EH (cell line): ENCODE measurements at regions not wholly inside any gene's neighbourhood (a gene's known extent, or its start where the extent isn't known, plus 50 kb on each side); places are given as distances from the start of the nearest gene placed in this dataset.

Experiments
- DNase-seq: peaks from one replicate; pipeline ENCODE4 v3.0.0-alpha.2; 2015; ENCODE audit warnings: low read depth

DNA sequence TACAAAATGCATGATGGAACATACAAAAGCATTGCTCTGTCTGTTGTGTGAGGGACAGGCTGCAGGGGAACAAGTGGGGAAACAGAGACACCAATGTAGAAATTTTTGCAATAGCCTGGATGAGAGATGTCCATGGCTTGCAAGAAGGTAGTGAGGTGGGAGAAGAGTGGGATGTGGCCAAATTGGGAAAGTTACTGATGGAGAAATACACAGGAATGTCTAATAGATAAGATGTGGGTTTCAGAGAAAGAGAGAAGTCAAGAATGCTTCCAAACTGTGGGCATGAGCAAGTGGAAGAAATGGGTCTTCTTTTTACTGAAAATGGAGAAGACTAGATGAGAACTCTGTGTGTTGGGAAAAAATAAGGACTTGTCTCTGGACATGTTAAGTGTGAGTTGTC, 592.7 kb downstream of the TNS3 start:
- DNase-seq = no peak

DNA sequence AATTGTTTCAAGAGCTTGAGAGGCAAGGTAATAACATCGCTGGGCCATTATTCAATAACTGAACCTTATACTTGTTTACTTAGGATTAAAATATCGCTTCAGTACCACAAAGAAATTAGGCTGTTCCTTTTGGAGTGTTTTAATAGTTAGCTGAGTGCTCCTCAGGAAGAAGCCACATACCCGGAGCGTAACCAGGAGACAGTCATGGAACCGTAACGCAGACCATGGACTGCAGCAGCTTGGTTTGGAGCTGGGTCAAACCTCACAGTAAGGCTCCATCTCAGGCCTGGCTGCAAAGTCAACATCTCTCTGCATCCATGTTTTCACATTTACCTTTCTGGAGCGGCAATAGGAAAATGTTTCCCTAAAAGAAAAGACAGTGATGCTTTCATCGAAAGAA, 599.0 kb downstream of the TNS3 start:
- no peak for DNase-seq

DNA sequence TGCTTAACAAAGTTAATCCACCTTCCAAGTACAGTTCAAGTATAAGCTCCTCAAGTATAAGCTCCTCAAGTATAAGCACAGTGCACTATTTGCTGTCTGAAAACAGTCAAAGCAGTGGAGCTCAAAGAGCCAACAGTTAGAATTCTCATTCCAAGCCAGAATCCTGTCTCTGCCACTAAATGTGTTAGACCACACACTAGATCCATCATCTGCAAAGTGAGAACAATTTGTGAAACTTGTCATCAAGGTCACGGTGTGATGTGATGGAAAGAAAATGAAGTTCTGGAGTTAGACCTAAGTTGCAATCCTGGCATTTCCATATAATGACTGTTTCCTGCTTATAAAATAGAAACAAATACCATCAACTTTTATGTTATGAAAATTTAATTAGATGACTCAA, 602.5 kb downstream of the TNS3 start:
- peak; percentile 23 for DNase-seq

DNA sequence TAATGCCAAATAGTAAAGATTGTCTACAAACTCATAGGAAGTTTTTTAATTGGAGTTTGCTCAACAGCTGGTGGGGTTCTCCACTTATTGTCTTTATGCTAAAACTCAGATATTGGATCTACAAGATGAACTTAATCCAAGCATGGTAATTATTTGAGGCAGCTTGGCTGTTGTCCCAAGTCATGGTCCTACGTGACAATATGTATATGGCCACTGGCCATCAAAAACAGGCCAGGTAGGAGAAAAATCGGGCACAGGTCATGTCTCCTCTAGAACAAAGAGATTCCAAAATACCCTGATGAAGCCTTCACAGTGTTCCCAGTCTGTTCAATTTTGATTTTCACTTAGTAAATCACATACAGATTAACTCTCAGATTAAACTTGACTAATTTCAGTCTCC, 606.4 kb downstream of the TNS3 start:
- DNase-seq = no peak

DNA sequence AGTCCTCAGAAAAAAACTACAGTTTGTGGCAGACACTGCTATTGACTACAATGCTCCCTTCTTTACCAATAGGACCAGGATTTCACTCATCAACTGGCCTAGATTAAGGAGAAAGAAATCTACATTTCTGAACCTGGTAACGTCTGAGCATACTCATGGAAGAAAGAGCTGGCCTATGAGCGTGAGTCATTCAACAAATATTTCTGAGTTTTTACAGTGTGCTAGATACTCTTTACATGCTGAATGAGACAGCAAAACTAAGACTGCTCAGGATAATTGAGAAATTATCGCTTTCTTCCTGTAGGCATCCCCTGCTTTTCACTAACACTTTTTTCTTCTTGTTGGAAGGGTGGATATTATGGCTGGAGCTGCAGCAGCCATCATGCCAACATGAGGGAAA, 609.7 kb downstream of the TNS3 start:
- DNase-seq = peak; percentile 87

DNA sequence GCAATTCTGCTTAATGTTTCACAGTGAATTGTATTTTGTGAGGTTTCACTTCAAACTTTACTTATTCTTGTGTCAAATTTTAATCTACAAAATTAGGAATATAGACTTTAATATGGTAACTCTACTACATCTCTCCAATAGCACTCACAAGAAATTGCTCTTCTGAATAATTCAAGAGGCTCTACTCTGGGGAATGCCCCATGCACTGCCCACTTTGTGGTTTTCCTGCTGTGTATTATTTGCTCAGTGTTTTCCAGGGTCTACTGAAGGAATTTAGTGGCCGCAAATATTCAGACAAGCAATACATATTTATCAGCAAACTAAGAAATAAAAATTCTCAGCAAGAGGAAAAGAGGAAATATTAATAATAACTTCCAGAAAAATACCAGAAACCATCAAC, 611.4 kb downstream of the TNS3 start:
- DNase-seq = no peak

DNA sequence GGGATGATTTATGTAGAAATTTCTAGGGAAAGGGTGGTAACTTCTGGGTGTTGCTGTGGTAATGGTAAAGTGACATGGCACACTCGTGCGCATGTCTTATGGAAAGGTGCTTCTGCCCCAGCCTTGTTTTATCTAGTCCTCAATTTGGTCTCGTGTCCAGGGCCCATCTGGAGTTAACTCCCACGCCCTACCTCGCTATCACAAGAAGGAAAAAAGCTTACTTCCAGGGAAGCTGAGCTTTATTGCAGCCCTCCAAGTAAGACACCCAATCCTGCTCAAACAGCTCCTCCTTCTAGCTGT, 611.8 kb downstream of the TNS3 start:
- no peak for DNase-seq

DNA sequence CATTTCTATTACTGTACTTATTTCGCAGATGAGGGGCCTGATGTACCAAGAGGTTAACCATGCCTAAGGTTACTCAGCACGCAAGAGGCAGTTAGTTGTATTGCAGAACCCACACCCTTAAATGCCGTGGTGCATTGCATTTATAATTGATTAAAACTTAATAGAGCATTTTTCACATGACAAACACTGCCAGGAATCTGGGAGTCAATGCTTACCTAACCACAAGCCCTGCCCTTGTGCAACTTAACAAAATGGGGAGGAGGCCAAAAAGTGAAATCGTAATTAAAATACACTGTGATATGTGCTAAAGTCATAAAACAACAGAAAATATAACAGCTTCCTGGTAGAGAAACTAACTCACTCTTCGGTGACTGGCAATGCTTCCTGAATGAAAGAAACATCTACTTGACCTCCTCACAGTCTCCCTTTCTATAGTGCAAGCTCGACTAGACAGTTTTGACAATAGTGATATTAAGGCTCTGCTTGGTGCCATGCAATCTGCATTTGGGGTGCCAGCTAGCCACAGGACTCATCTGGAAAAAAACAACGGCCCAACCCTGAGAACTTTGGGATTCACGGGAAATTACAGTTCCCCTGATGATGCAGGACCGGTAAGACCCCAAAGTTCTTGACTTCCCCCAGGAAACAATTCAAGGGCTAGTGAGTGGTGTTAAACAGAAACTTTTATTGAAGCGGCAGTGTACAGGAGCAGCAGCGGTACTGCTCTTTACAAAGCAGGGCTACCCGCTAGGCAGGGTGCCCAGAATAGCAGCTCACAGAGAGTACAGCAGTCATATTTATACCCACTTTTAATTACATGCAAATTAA, 612.4 kb downstream of the TNS3 start:
- peak; percentile 71 for DNase-seq

DNA sequence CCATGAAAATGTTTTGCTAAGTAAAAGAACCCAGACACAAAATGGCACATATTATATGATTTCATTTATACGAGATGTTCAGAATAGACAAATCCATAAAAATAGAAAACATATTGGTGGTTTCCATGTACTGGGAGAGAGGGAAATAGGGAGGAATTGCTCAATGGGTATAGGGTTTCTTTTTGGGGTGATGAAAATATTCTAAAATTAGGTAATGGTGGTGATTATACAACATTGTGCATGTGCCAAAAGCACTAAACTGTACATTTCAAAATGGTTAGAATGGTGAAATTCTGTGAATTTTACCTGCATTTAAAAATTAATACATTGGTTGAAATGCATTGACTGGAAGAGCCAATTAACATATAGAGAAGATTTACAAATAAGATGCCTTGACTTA, 613.9 kb downstream of the TNS3 start:
- DNase-seq = no peak

DNA sequence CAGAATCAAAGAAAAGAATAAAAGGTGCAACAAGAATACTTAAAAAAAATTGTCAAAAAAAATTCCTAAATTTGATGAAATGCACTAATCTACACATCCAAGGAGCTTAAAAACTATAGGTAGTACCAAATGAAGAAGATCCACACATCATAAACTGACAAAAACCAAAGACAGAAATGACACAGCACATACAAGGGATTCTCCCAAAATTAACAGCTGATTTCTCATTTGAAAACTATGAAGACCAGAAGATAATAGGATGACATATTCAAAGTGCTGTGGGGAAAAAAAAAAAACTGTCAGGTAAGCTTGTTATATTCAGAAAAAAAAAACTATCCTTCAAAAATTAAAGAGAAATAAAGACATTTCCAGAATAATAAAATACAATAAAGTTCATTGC, 618.2 kb downstream of the TNS3 start:
- DNase-seq = no peak

DNA sequence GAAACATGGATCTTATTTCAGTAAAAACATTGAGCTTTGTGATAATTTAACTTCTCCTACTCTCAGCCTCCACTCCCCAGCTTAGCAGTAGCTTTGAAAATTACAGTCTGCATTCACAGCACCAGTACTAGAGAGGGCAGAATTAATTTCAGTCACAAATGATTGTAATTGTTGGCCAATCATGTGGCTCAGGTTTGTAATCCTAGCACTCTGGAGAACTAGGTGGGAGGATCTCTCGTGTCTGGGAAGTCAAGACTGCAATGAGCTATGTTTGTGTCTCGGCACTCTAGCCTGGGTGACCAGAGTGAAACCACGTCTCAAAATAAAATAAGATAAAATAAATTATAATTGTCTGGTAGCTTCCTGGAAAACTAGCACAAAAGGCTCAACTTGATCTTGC, 620.9 kb downstream of the TNS3 start:
- no peak for DNase-seq

DNA sequence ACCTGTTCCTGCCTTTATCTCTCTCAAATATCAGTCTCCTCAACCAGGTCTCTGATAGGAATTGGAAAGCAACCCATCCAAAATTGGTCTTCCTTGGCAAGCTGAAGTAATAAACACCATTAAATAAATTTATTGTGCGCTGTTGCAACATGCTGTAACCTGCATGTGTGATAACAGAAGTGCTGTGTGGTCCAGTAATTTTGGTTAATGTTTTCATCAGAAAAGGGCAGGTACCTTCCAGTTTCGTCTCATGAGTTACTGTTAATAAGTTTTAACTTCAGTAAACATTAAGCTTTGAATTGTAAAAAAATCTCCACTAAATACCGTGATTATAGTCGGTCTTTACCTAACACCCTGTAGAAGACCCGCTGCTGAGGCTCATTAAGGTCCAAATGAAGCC, 624.7 kb downstream of the TNS3 start:
- DNase-seq = no peak

DNA sequence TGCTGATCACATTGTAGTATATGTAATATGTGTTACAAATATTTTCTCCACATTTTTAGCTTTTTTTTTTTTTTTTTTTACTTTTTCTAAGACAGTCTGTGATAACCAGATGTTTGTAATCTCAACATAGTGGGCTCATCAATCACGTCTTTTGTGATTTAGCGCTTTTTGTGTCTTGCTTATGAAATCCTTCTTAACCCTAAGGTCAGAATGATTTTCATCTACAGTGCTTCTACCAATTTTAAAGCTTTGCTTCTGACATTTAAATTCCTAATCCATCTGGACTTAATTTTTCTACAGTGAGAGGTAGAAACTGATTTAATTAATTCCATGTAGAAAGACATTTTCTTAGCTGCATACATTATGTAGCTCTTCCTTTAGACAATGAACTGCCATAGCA, 626.4 kb downstream of the TNS3 start:
- no peak for DNase-seq

DNA sequence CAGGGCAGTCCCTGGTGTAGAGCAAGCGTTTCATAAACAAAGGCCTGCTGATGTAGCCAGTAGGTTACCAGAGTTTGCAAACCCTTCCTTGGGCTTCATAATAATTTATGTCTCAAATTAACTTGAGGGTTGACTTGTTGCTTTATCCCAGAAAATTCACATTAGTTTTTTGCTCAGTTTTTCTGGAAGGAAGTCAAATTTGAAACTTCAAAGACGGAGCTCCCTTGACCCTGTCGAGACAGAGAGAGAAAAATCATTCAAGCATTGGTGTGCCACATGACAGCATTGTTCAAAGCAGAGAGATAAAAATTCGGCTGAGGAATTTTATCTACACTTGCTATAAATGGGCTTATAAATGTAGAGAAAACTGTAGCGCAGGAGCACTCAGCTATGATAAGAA, 627.7 kb downstream of the TNS3 start:
- no peak for DNase-seq

DNA sequence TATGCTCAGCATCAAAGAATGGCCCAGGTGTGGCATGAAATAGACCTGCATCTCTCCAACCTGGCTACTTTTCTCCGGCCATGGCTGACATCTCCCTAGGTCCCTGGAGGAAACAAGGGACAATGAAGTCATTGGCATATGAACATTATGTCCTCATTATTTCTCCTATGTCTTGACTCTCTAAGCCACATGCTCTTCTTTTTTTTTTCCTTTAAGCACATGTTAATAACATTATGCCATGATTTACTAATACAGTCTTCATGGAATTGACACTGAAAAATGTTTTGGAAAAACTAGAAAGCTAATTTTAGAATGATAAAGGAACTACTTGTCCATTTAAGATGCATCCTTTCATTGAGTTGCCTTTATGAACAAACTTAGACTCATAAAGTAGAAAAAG, 628.9 kb downstream of the TNS3 start:
- DNase-seq = no peak

DNA sequence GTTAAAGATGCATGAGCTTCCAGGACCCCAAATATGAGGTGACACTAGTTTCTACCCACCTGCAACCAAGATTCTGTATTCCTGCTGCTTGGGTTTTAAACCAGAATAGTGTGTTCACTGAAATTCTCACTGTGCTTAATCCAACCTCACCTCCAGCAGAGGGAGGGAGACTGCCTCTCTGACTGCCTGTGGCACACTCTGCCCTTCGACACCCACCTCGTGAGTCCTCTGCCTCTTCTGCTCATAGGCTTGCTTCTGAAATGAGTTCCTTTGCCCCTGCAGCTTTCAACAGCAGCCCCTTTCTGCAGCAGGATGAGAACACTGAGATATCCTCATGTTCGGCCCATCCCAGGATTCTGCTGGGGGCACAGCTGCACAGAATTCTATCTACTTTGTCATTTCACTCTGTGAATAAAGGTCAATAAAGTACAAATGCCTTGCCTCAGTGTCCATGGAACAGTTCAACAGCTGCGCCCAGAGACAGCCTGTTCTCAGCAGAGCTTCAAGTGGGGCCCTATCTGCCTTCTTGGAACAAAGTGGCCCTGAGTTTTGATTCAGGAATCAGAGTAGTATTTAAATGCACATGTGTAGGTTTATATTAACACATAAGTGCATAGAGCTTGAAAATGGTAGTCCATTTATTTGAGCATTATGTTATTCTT, 632.5 kb downstream of the TNS3 start:
- no peak for DNase-seq

DNA sequence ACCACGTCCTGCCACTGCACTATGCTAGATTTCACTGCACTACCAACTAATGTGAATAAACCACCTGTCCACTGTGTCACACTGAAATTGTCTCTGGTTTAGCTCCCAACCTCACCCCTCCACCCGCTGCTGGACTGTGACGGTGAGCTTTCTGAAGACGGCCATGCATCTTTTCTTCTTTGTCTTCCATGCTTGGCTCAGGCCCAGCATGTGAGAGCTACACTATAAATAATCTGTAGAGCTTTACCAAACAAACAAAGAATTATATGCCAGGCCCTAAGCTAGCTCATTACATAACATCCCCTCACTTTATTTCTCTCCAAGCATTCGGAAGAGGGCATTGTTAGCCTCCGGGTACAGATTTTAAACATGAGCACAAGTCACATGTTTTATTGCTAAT, 633.2 kb downstream of the TNS3 start:
- no peak for DNase-seq

DNA sequence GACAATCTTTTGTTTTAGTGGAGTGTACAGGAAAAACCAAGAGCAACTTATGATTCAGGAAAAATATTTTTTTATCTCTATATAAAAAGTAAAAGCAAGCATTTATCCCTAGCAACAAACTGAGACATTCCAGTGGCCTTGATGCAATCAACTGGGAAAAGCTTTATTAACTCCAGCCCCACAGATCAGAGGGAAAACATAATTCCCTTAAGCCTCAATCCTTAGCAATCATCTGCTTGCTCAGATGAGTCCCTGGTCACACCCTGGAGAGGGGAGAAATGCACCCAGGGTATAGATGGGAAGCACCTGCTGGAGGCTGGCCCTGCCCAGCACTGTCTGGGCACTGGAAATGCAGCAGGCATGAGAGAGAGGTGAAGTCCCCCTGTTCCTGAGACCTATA, 636.6 kb downstream of the TNS3 start:
- DNase-seq = peak; percentile 37

DNA sequence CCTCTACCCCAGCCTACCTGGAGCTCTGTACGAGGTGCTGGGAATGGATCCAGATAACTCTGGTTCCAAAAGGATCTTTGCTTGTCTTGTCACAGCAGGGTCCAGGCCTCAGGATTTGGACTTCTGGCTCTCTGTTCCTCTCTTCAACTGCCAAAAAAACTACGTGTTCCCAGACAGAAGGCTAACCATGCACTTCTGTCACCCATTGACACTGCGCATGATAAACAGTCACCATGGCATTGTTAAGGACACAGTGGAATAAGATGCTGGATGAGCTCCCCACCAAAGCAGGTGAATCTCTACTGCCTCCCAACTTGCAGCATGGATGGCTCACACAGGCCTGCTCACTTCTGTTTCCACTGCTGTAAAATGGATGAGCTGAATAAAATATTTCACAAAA, 637.9 kb downstream of the TNS3 start:
- DNase-seq = no peak

DNA sequence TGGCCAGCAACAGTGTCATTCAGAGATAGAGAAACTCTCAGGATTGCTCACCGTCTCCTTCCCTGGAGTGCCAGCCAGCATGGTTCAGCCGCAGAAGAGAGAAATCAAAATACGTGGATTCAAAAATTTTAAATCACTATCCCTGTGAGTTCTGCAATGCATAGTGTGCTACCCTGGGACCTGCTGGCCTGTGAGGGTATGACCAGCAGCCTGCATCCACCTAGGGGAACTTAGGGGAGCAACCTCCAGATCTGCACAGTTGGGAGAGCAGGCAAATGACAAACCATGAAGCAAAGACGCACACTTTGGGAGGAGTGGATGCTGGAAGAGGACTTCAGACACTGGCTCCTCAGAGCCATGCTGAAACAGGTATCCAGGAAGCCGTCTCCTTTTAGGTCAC, 639.3 kb downstream of the TNS3 start:
- DNase-seq = no peak

DNA sequence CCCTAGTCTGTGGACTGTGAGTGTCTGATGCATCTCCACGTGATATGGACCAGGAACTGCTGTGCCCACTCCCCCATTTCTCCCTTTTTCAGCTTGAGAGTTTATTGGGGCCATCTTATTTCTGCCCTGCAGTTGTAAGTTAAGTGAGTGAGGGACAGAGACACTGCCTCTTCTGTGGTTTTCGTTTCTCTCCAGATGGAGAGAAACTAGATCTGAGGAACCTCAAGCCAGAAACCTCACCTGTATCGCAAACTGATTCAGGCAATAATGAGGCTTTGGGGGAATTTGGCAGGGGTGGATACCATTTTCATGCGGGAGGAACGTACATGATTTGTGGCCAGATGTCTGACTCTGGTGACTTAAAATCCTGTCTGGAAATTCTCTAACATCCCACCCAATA, 641.7 kb downstream of the TNS3 start:
- DNase-seq = no peak

DNA sequence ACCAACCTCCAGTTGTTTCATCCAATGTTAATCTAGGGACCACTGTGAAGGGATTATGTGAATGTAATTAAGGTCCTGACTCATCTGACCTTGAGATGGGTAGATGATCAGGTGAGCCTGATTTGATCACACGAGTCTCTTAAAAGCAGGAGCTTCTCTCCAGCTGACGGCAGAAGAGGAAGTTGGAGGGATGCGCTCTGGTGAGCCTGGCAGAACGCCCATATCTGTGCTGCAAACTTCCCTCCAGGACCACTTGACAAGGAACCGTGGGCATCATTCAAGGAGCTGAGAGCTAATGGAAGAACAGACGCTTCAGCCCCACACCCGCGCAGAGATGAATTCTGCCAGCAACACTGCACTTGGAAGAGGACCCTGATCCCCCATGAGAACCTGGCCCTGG, 642.4 kb downstream of the TNS3 start:
- no peak for DNase-seq

DNA sequence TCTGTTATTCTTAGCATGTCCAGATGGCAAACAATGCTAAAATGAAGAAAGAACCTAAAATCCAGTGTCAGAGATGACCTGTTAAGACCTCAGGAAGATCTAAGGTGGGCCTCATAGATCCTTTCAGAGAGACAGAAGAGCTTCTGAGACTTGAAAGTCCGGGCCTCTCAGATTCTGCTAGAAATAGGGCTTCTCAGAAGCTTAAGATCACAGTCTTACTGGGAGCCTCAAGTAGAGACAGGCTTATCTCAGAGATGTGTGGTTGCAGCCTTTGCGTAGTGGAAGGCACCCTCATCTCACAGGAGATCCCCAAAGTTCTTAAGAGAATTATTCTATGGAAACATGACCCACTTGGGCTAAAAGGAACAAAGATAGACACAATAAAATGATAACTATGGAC, 642.8 kb downstream of the TNS3 start:
- DNase-seq = no peak

DNA sequence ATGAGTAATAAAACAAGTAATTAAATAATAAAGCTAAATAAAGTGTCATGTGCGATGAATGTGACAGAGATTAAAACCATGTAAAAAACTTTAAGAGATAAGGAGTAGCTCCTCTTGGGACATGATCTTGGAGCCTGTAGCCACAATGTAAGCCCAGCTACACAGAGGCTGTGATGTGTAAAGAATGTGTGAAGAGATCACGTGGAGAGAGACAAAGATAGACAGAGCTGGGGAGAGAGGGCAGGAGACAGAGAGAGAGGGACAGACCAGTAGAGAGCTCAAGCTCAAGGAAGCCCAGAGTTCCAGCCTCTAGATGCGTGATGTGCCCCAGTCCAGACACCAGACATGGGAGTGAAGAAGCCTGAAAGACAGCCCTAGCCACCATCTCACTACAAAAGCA, 644.1 kb downstream of the TNS3 start:
- DNase-seq = no peak
